ENCODE measurements at regions not wholly inside any gene's neighbourhood (a gene's known extent, or its start where the extent isn't known, plus 50 kb on each side); places are given as distances from the start of the nearest gene placed in this dataset.

- DNase-seq, result no peak
Observed at GRCh38 chr9:129486756-129487657, 133.9 kb downstream of the C9orf50 start.

DNA sequence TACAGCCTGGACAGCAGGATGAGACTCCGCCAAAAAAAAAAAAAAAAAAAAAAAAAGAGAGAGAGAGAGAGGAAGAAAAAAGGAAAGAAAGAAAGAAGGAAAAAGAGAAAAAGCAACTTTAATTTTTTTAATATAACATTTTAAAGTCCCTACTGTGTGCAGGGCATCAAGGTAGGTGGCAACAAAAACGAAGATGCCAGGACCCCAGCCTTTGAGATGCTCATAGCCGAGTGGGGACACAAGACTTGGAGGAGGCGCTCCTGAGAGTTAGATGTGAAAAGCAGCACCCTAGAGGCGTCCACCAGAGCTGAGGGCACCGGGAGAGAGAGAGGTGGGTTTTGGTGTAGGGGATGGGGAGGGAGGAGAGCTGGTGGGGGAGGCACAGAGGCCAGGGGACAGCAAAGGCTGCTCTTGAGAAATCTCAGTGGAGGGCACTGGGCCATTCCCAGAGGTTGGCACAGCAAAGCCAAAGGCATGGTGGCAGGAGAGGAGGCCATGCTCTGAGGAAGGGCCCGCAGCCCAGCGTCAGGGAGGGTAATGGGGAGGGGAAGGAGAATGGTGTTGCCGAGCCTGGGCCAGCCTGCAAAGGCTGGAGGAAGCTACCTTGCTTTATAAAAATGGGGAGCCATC, 135.6 kb downstream of the C9orf50 start:
- DNase-seq, result no peak

DNA sequence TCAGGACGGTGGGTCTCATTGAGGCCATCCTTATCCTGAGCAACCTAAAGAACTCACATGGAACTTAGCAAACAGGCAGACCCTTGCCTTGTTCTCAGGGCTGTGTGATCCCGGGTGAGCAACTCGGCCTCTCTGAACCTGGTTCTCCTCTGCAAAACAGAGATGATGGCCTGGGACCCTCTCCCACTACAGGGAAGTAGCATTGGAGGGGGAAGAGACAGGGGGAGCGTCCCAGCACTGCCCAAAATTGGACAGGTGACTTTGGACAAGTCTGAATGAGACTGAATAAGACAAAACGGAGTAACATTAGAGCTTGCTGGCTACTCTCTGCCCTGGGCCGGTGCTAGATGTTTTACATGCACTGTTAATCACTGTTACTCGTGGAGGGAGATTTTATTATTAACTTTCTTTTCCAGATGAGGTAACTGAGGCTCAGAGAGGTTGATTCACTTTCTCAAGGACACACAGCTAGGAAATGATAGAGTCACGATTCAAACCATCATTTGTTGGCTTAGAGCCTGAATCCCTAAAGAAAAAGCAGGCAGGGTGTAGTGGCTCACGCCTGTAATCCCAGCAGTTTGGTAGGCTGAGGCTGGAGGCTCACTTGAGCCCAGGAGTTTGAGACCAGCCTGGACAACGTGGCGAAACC, 136.4 kb downstream of the C9orf50 start:
- no peak for DNase-seq

DNA sequence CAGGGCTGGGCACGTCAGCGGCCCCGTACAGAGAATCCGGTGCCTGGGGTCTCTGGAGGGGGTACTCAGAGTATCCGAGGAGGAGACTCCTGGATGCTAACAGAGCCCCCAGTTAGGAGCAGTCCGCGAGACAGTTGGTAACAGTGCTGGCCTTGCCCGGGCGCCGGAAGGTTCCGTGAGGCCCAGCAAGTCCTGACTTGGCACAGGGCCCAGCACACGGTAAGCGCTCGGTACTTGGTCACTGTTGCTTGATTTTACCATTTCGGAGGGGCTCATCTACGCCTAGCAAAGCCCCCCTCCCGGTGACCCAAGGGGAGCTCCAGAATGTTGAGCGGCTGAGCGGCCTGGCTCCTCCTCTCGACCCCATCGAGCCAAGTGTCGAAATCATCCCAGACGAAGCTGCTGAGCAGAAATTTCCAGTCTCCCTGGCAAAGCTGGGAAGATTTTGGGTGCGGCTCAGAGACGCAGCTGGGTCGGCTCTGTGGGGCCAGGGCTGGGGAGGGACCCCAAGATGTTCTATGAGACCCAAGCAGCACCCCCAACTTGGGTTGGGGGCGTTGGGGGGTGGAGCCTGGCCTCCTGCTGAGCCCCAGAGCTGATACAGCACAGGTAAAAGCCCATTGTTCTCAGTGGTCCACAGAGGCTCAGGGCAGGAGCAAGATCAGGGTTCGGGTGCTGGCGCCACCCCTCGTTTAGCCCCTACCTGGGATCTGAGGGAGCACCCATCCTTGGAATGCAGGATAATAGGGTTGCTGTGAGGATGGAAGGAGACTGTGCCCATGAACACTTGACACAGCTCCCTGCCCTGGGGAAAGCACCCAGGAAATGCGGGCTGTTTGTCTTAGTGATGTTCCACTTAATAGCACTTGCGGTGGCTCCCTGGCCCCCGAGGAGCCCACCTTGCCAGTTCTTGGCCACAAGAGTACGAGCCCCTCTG, 137.2 kb downstream of the C9orf50 start:
- DNase-seq, result peak; percentile 95

DNA sequence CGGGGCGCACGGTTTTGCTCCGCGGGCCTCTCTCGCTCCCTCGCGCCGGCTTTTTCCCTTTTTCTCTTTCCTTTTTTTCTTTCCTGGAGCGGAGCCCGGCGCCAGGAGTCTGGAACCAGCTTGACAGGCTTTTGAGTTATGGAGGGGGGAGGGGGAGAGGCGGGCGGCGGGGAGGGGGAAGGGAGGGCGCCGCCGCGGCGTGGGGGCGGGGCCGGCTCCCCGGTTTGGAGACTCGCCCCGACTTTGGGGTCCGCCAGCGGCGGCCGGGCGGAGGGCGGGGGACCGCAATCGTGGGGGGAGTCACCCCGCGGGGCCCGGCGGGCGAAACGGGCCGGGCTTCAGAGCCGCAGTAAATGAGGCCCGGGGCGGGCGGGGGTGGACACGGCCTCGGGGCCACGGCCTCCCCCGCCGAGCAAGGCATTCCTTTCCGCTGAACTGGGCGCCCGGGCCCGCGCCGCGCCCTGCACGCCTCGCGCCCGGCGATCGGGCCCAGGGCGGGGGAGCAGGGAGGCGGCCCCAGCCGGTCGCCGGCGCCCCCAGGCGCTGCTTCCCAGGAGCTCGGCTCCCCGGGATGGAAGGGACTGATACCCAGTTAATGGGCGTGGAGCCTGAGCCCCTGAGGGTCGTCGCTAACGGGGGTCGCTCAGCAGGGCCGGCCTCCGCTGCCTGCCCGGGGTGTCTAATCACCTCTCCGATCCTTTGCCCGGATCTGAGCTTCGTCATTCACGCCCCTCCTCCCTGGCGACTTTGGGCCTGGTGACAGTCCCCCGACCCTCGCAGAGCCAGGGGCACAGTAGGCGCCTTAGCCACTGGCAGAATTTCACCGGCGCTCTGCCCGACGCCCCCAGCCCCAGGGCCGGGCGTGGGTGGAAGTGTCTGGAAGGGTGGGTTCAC, 138.1 kb downstream of the C9orf50 start:
- DNase-seq, result peak; percentile 98

DNA sequence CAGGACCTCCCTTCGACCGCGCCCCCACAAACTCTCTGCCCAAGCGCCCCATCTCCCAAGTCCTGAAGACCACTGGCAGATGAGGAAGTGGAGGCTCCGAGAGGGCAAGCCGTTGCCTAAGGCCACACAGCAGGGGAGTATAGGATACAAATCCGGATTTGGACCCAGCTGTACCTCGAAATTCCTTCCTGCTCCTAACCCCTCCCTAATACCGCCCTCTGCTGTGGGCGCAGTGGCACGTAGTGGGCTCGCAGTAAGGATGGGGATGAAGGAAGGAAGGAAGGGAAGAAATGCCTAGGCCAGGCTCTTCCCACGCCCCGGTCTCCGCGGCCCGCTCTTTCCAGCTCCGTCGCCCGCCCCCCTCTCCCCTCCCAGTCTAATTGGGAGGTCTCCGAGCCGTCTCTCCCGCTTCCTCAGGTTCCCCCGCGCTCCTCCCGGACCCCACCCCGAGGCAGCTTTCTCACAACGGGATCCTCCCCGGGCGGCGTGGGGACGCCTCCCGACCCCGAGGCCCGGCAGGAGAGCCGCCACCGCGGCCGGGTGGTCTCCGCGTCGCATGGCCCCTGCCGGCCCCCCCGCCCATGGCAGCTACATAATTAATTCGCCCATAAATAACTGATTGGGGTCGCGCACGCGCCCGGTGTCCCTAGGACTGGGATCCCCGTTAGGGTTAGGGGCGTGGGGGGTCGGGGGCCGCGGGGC, 138.9 kb downstream of the C9orf50 start:
- DNase-seq, result peak; percentile 81

- DNase-seq, result no peak
Observed at GRCh38 chr9:129481424-129481809, 139.5 kb downstream of the C9orf50 start.

DNA sequence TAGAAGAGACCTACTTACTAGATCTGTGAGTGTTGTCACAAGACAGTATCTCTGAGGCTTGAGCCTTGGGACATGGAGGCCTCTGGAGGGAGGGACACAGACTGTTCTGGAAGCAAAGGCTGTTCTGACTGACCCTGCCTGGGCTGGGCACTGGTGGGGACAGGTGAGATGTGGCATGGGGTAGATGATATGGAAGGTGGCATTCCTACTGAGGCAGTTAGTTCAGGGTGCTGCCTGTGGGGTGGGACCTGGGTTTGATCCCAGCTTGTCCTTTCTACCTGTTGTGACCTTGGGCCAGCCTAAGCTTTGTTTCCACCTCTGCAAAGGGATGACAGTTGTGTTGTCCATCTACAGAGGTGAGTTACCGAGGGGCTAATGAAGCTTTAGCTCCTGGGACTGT, 140.2 kb downstream of the C9orf50 start:
- no peak for DNase-seq

- DNase-seq, result peak; percentile 54
Observed at GRCh38 chr9:129480227-129480626, 140.7 kb downstream of the C9orf50 start.

DNA sequence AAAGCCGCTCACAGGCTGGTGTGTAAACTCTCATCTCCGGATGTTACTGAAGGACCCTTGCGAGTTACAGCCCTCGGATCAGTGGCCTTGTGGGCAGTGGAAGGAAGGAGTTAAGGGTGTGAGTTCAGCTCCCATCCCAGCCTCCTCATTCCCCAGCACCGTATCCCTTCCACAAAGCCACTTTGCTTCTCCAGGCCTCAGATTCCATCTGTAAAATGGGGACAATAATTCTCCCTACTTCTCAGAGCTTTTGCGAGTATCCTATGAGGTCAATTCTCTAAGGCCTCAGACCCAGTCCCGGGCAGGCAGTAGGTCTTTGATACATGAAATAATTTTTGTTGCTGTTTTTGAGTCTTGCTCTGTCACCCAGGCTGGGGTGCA, 141.3 kb downstream of the C9orf50 start:
- no peak for DNase-seq

GRCh38 chr9:129478961-129479630, 141.8 kb downstream of the C9orf50 start:
- DNase-seq, result no peak

DNA sequence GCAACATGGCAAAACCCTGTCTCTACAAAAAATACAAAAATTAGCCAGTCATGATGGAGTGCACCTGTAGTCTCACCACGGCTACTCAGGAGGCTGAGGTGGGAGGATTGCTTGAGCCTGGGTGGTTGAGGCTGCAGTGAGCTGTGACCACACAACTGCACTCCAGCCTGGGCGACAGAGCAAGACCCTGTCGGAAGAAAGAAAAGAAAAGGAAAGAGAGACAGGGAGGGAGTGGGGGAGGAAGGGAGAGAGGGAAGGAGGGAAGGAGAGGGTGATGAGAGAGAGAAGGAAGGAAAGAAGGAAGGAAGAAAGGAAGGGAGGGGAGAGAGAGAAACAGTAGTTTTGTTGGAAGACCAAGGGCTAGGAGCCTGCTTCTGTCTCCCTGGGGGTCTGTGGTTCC, 142.4 kb downstream of the C9orf50 start:
- DNase-seq, result no peak

- no peak for DNase-seq
Observed at GRCh38 chr9:129476821-129477611, 143.9 kb downstream of the C9orf50 start.

DNA sequence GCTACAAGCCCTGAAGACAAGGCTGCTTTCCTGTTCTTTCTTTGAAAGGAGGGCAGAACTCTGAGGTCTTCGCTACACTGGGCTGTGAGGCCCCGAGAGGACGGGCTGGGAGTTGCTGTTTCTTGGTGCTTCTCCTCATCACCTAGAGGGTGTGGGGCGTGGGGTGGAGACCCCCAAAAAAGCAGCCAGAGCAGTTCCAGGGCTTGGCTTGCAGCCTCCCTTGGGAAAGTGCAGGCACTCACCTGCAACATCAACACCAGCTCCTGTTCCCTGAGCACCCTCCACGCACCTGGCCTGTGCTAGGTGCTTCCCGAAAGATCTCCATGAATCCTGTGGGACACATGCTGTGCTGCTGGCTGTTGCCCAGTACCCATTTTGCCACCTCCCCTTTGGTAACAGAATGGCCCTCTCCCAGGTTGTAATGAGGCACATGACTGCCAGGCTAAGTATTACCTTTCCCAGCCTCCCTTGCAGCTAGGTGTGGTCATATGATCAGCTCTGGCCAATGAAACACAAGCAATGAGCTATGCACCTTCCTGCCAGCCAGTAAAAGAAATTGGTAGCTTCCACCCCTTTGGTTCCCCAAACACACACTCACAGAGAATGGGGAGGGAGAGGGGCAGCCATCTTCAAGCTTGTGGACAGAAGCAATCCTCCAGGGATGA, 146.0 kb downstream of the C9orf50 start:
- no peak for DNase-seq

- no peak for DNase-seq
Observed at GRCh38 chr9:129473523-129474244, 147.2 kb downstream of the C9orf50 start.

- DNase-seq, result no peak
Observed at GRCh38 chr9:129472651-129473102, 148.2 kb downstream of the C9orf50 start.

DNA sequence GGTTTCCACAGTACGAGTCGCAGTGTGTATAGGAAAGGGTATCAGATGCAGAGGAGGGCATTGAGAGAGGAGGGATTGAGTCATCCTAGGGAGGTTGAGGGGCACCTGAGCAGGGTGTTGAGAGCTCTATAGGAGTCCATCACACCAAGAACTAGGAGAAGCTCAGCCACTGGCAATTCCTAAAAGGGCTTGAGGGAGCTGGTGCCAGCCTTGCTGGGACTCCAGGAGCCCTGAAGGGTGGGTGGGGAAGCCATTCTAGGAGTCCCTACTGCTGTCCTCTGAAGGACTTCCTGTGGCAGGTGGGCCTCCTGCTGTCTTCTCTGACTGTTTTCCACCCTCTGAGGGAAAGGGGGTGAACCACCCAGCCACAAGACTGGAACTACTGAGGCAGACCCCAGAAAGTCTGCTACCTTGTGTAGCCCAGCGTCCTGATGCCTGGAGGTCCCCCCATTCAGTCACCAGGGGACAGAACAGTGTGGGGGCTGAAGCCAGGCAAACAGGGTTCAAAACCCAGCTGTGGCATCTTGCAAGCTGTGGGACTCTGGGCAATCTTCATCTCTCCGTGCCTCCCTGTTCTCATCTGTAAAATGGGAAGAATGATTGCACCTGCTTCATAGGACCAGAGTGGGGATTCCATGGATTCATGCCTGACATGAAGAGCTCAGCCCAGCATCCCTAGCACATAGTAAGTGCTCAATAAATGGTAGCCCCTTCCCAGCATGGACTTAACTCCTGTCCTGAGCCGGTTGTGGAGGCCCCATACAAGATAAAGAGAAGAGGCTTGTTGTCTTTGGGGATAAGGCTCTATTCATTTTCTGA, 149.5 kb downstream of the C9orf50 start:
- no peak for DNase-seq

All from fibroblast of skin of right biceps (primary cell).